Activated CD8-positive, alpha-beta memory T cell treated with anti-CD3 and anti-CD28 coated beads, Interleukin-2, amount 50 U/mL, for 48 hours (primary cell): ENCODE measurements at regions not wholly inside any gene's neighbourhood (a gene's known extent, or its start where the extent isn't known, plus 50 kb on each side); places are given as distances from the start of the nearest gene placed in this dataset.
"Not testable (repeated sequence)": the region's sequence is repeated elsewhere in the genome, so short reads cannot be mapped to it uniquely, and the experiment has no call there.

Source experiments
- DNase-seq: peaks from one replicate; pipeline ENCODE4 v3.0.0-alpha.2; 2020

GRCh38 chr4:12139296-12139695 is 710.6 kb upstream of the HS3ST1 start:
- no peak for DNase-seq

- DNase-seq = no peak
Measured at GRCh38 chr4:12138488-12138887, 709.8 kb upstream of the HS3ST1 start.

- no peak for DNase-seq
Measured at GRCh38 chr4:12137575-12137974, 708.9 kb upstream of the HS3ST1 start.

GRCh38 chr4:12126474-12126873 is 697.8 kb upstream of the HS3ST1 start:
- DNase-seq = no peak

GRCh38 chr4:12124138-12124537 is 695.4 kb upstream of the HS3ST1 start:
- DNase-seq = no peak

GRCh38 chr4:12123707-12124106 is 695.0 kb upstream of the HS3ST1 start:
- DNase-seq = no peak

- DNase-seq = no peak
Measured at GRCh38 chr4:12122316-12122715, 693.6 kb upstream of the HS3ST1 start.

GRCh38 chr4:12120968-12121367 is 692.3 kb upstream of the HS3ST1 start:
- no peak for DNase-seq

GRCh38 chr4:12118651-12119213 is 690.0 kb upstream of the HS3ST1 start:
- DNase-seq = no peak

- DNase-seq = no peak
Measured at GRCh38 chr4:12116009-12116552, 687.4 kb upstream of the HS3ST1 start.

- DNase-seq = no peak
Measured at GRCh38 chr4:12110627-12111026, 681.9 kb upstream of the HS3ST1 start.

GRCh38 chr4:12109056-12109455 is 680.4 kb upstream of the HS3ST1 start:
- not testable (repeated sequence) for DNase-seq

GRCh38 chr4:12105519-12105918 is 676.8 kb upstream of the HS3ST1 start:
- no peak for DNase-seq

- not testable (repeated sequence) for DNase-seq
Measured at GRCh38 chr4:12089920-12090319, 661.2 kb upstream of the HS3ST1 start.

- no peak for DNase-seq
Measured at GRCh38 chr4:12084690-12085089, 656.0 kb upstream of the HS3ST1 start.

- no peak for DNase-seq
Measured at GRCh38 chr4:12071316-12071715, 642.6 kb upstream of the HS3ST1 start.

- DNase-seq = no peak
Measured at GRCh38 chr4:12053966-12054365, 625.3 kb upstream of the HS3ST1 start.

- no peak for DNase-seq
Measured at GRCh38 chr4:12053556-12053955, 624.9 kb upstream of the HS3ST1 start.

GRCh38 chr4:12050357-12050756 is 621.7 kb upstream of the HS3ST1 start:
- DNase-seq = no peak

- DNase-seq = no peak
Measured at GRCh38 chr4:12042818-12043217, 614.1 kb upstream of the HS3ST1 start.

- DNase-seq = no peak
Measured at GRCh38 chr4:12041828-12042227, 613.1 kb upstream of the HS3ST1 start.

GRCh38 chr4:12036450-12036849 is 607.8 kb upstream of the HS3ST1 start:
- no peak for DNase-seq

- DNase-seq = no peak
Measured at GRCh38 chr4:12028258-12028657, 599.6 kb upstream of the HS3ST1 start.

- no peak for DNase-seq
Measured at GRCh38 chr4:12022409-12022808, 593.7 kb upstream of the HS3ST1 start.

GRCh38 chr4:12016729-12017128 is 588.0 kb upstream of the HS3ST1 start:
- no peak for DNase-seq
